Endothelial cell of umbilical vein (primary cell): ENCODE measurements at regions not wholly inside any gene's neighbourhood (a gene's known extent, or its start where the extent isn't known, plus 50 kb on each side); places are given as distances from the start of the nearest gene placed in this dataset.

Source experiments
- BruUV-seq: library from RNA; stranded (reverse); fragments of 400-500 nt; replicated peaks from 2 replicates; lab custom pipeline; 2021; lab: Mats Ljungman, UMichigan
- CTCF ChIA-PET: fragments of 300-600, 350-600 bp; sonication (Branson Sonifier 250); formaldehyde crosslinking; loops from one replicate; lab custom pipeline; 2021; ENCODE audit warnings: antibody characterized with exemption, inconsistent platforms; lab: Charles Lee
- POLR2A ChIA-PET: fragments of 300-600, 350-600 bp; sonication (Branson Sonifier 250); formaldehyde crosslinking; loops from one replicate; lab custom pipeline; 2021; ENCODE audit warnings: antibody characterized with exemption, inconsistent platforms; lab: Charles Lee
- DNase-seq: peaks from one replicate; pipeline ENCODE4 v3.0.0-alpha.2; 2011; ENCODE audit warnings: low read depth, low spot score
- FAIRE-seq: peaks from 2 replicates; lab custom pipeline; 2011; peaks lifted over from hg19 to GRCh38; lab: Jason Lieb, UNC
- H2AFZ ChIP-seq: 2 replicates; pipeline ENCODE4 v1.6.0; 2012; ENCODE audit warnings: low read depth, low read length, control low read depth, inconsistent platforms
- H3K27ac ChIP-seq: 2 replicates; pipeline ENCODE4 v1.5.1; 2011; ENCODE audit warnings: low read depth, mild to moderate bottlenecking, control low read depth, low read length, moderate library complexity; ENCODE audit not compliant: insufficient read depth
- H3K27me3 ChIP-seq, 2 experiments: 2 replicates each; pipeline versions ENCODE4 v1.6.0 to v1.6.1; 2011; ENCODE audit warnings: low read length in 2 of 2, mixed read lengths in 1 of 2; ENCODE audit not compliant: control insufficient read depth in 2 of 2, insufficient read depth in 2 of 2
- H3K36me3 ChIP-seq, 2 experiments: 2 replicates in 1 of 2; 3 replicates in 1 of 2; pipeline ENCODE4 v1.5.1; 2011; ENCODE audit warnings: low read length in 2 of 2, mild to moderate bottlenecking in 1 of 2, moderate library complexity in 1 of 2; ENCODE audit not compliant: control insufficient read depth in 2 of 2, insufficient read depth in 2 of 2; ENCODE audit errors: extremely low read depth in 1 of 2
- H3K4me1 ChIP-seq: 3 replicates; pipeline ENCODE4 v1.5.1; 2011; ENCODE audit warnings: mild to moderate bottlenecking, low read length; ENCODE audit not compliant: control insufficient read depth, insufficient read depth; ENCODE audit errors: extremely low read depth
- H3K4me2 ChIP-seq: 2 replicates; pipeline ENCODE4 v1.6.1; 2011; ENCODE audit warnings: low read length, control low read depth, mixed read lengths; ENCODE audit not compliant: insufficient read depth
- H3K4me3 ChIP-seq, 3 experiments: fragments of 200-600 bp in 1 of 3; sonication (generic), shearing (Covaris generic) in 1 of 3; replicated peaks in 1 of 3; 2 replicates each; pipeline ENCODE4 v1.5.1; 2011 to 2016; ENCODE audit warnings: control low read depth in 3 of 3, low read length in 3 of 3, mild to moderate bottlenecking in 2 of 3, inconsistent platforms in 1 of 3, low read depth in 1 of 3, moderate library complexity in 1 of 3; ENCODE audit not compliant: insufficient read depth in 1 of 3
- H3K79me2 ChIP-seq: 2 replicates; pipeline ENCODE4 v1.6.0; 2012; ENCODE audit warnings: low read length, inconsistent platforms; ENCODE audit not compliant: control insufficient read depth, insufficient read depth
- H3K9ac ChIP-seq: replicated peaks from 2 replicates; pipeline ENCODE3; 2011; ENCODE audit warnings: low read length, control low read depth; ENCODE audit not compliant: insufficient read depth; ENCODE audit errors: extremely low read depth
- H3K9me1 ChIP-seq: replicated peaks from 3 replicates; pipeline ENCODE4 v1.6.0; 2011; ENCODE audit warnings: mild to moderate bottlenecking, low read length; ENCODE audit not compliant: control insufficient read depth, insufficient read depth; ENCODE audit errors: extremely low read depth
- H3K9me3 ChIP-seq: replicated peaks from 2 replicates; pipeline ENCODE4 v1.5.1; 2012; ENCODE audit warnings: low read length, inconsistent platforms; ENCODE audit not compliant: control insufficient read depth, insufficient read depth
- H4K20me1 ChIP-seq: replicated peaks from 2 replicates; pipeline ENCODE3; 2011; ENCODE audit warnings: mild to moderate bottlenecking, low read length; ENCODE audit not compliant: control insufficient read depth, insufficient read depth; ENCODE audit errors: extremely low read depth
- EZH2 ChIP-seq: IDR thresholded peaks from 2 replicates; pipeline ENCODE4 v1.6.1; 2012; ENCODE audit warnings: borderline replicate concordance, low read depth, mild to moderate bottlenecking, moderate library complexity, low read length, inconsistent platforms; ENCODE audit not compliant: severe bottlenecking
- FOS ChIP-seq: IDR thresholded peaks from 2 replicates; pipeline ENCODE4 v1.6.1; 2011; ENCODE audit warnings: mild to moderate bottlenecking, low read length, moderate library complexity, borderline replicate concordance; ENCODE audit not compliant: insufficient read depth
- GATA2 ChIP-seq: IDR thresholded peaks from 2 replicates; pipeline ENCODE4 v1.7.0; 2011; ENCODE audit warnings: low read depth, mild to moderate bottlenecking, moderate library complexity, mixed read lengths, low read length; ENCODE audit not compliant: insufficient read length, insufficient read depth
- JUN ChIP-seq: IDR thresholded peaks from 2 replicates; pipeline ENCODE4 v1.6.1; 2011; ENCODE audit warnings: borderline replicate concordance, low read depth; ENCODE audit not compliant: insufficient read length, insufficient read depth
- MYC ChIP-seq: IDR thresholded peaks from one replicate; pipeline ENCODE4 v1.6.1; 2011; ENCODE audit warnings: mild to moderate bottlenecking, low read depth, low read length
- POLR2A ChIP-seq: IDR thresholded peaks from 2 replicates; pipeline ENCODE4 v1.6.1; 2012; ENCODE audit warnings: low read depth, mild to moderate bottlenecking, control low read depth, low read length
- POLR2AphosphoS5 ChIP-seq: IDR thresholded peaks from 2 replicates; pipeline ENCODE4 v1.6.1; 2012; ENCODE audit warnings: low read depth, mild to moderate bottlenecking, control low read depth, low read length, moderate library complexity; ENCODE audit not compliant: insufficient read depth
- dilution Hi-C: fragments of 300-500 bp; cut with MboI; formaldehyde crosslinking; loops from one replicate; pipeline ENCODE4 v1.15.0; 2019; ENCODE audit warnings: low sequenced_read_pairs; ENCODE audit not compliant: extremely low pct_ligation_motif_present
- intact Hi-C: fragments of 100-400 bp; cut with micrococcal nuclease; formaldehyde crosslinking; loops from one replicate; pipeline ENCODE4 v1.10.0; 2022
- TF ChIP-seq, protein P1 (sequence below), 2 donors: IDR thresholded peaks; 1 replicate in 1 of 2; 2 replicates in 1 of 2; pipeline ENCODE4 v1.5.1; 2011; ENCODE audit warnings: low read length in 2 of 2, mild to moderate bottlenecking in 2 of 2, moderate library complexity in 2 of 2, control low read depth in 1 of 2, inconsistent platforms in 1 of 2, low read depth in 1 of 2; ENCODE audit not compliant: insufficient read depth in 1 of 2; ENCODE audit errors: extremely low read depth in 1 of 2
- TF ChIP-seq, protein P2 (sequence below): IDR thresholded peaks from 2 replicates; pipeline ENCODE4 v1.6.1; 2011; ENCODE audit not compliant: insufficient read depth, insufficient read length

GRCh38 chr9:17024129-17024528 lies 110.7 kb upstream of the CNTLN start:
- FAIRE-seq (no peak), DNase-seq (no peak)
- ChIA-PET POLR2A (no interaction called here), CTCF (no interaction called here)
- Histone ChIP-seq H3K79me2 (no peaks in the 10 kb centered on the region), H3K27me3 (peaks cover 0 to 2% of the 10 kb centered on the region in 2 experiments), H3K4me3 (no peak overlapping the region), H4K20me1 (no peaks in the 10 kb centered on the region), H3K9me1 (no peaks in the 10 kb centered on the region), H3K4me2 (no peak overlapping the region), H3K4me1 (no peaks in the 10 kb centered on the region), H3K36me3 (no peaks in the 10 kb centered on the region), H2AFZ (no peak overlapping the region), H3K9ac (no peak overlapping the region), H3K9me3 (no peaks in the 10 kb centered on the region), H3K27ac (no peak overlapping the region)
- TF ChIP-seq JUN (no peak), MYC (no peak), FOS (no peak), POLR2A (no peak), POLR2AphosphoS5 (no peak), GATA2 (no peak), EZH2 (no peak)
- TF ChIP-seq, protein P1, sequence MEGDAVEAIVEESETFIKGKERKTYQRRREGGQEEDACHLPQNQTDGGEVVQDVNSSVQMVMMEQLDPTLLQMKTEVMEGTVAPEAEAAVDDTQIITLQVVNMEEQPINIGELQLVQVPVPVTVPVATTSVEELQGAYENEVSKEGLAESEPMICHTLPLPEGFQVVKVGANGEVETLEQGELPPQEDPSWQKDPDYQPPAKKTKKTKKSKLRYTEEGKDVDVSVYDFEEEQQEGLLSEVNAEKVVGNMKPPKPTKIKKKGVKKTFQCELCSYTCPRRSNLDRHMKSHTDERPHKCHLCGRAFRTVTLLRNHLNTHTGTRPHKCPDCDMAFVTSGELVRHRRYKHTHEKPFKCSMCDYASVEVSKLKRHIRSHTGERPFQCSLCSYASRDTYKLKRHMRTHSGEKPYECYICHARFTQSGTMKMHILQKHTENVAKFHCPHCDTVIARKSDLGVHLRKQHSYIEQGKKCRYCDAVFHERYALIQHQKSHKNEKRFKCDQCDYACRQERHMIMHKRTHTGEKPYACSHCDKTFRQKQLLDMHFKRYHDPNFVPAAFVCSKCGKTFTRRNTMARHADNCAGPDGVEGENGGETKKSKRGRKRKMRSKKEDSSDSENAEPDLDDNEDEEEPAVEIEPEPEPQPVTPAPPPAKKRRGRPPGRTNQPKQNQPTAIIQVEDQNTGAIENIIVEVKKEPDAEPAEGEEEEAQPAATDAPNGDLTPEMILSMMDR (IDR thresholded peaks at IDR 0.05; ENCODE audit: extremely low read depth in 1 of 2, insufficient read depth in 1 of 2, low read depth in 1 of 2, low read length in 2 of 2) = no peak
- TF ChIP-seq, protein P2, sequence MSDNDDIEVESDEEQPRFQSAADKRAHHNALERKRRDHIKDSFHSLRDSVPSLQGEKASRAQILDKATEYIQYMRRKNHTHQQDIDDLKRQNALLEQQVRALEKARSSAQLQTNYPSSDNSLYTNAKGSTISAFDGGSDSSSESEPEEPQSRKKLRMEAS = no peak
- dilution Hi-C loops (no loop called here), intact Hi-C loops (no loop called here)
- no TSS peak for BruUV-seq
